C4-2B (cell line): ENCODE measurements at regions not wholly inside any gene's neighbourhood (a gene's known extent, or its start where the extent isn't known, plus 50 kb on each side); places are given as distances from the start of the nearest gene placed in this dataset.

Experiments
- H3K27ac ChIP-seq: fragments of 450-650 bp; 2 replicates; pipeline ENCODE4 v1.5.1; 2017
- ZFX ChIP-seq: fragments of 450-650 bp; IDR thresholded peaks from 2 replicates; pipeline ENCODE4 v1.6.1; 2017
- TF ChIP-seq, protein P1 (sequence below): fragments of 450-650 bp; conservative IDR thresholded peaks from 2 replicates; pipeline ENCODE4 v1.5.1; 2017; ENCODE audit warnings: mild to moderate bottlenecking

GRCh38 chr5:86320266-86320665, 297.5 kb upstream of the COX7C start:
- H3K27ac ChIP-seq = no peak overlapping the region
- TF ChIP-seq, protein P1, sequence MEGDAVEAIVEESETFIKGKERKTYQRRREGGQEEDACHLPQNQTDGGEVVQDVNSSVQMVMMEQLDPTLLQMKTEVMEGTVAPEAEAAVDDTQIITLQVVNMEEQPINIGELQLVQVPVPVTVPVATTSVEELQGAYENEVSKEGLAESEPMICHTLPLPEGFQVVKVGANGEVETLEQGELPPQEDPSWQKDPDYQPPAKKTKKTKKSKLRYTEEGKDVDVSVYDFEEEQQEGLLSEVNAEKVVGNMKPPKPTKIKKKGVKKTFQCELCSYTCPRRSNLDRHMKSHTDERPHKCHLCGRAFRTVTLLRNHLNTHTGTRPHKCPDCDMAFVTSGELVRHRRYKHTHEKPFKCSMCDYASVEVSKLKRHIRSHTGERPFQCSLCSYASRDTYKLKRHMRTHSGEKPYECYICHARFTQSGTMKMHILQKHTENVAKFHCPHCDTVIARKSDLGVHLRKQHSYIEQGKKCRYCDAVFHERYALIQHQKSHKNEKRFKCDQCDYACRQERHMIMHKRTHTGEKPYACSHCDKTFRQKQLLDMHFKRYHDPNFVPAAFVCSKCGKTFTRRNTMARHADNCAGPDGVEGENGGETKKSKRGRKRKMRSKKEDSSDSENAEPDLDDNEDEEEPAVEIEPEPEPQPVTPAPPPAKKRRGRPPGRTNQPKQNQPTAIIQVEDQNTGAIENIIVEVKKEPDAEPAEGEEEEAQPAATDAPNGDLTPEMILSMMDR = no peak
- no peak for TF ChIP-seq ZFX

DNA sequence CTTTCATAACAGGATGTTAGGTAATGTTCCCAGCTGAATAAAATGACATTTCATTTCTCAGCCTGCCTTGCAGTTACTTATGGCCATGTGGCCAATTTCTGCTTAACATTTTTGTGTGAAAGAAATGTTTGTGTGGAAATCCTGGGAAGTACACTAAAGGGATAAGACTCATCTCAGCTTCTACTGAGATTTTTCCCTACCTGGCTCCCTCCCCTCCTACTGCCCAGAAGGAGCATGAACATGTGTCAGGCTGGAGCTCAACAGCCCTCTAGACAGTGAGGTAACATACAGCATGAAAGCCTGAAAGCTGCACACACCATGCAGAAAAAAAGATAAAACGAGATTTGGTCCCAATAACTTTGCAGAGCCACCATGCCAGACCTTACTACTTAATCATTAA, 288.4 kb upstream of the COX7C start:
- no peak overlapping the region for H3K27ac ChIP-seq
- TF ChIP-seq, protein P1 = no peak
- TF ChIP-seq ZFX = no peak

DNA sequence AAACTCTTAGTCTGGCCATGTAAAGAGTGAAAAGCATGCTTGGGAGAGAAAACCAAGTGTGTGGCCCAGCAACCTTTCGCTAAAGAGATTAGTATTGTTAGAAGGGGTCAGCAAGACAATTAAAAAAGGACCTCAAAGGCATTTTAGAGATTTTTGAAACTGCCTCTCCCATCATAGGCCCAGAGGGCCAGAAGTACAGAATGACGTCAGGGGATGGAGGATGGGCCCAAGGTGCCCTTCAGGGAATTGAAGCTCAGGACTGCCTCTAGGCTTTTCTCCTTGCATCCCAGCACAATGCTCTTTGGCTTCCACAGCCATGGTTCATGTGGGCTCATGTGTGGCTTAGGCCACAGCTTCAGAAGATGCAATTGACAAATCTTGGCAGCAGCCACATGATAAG, 287.0 kb upstream of the COX7C start:
- no peak overlapping the region for H3K27ac ChIP-seq
- TF ChIP-seq, protein P1 = no peak
- TF ChIP-seq ZFX = no peak

DNA sequence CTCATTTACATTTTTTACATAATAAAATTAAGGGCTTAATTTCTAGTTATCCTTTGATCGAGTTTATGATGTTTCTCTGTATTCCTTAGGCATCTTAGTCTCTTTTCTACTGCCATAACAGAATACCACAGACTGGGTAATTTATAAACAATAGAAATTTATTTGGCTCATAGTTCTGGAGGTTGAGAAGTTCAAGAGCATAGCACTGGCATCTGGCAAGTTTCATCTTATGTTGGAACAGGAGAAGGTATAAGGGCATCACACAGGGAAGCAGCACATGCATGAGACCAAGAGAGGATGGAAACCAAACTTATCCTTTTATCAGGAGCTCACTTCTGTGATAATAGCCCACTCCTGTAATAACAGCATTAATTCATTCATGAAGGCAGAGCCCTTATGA, 284.9 kb upstream of the COX7C start:
- H3K27ac ChIP-seq = no peak overlapping the region
- TF ChIP-seq, protein P1 = no peak
- no peak for TF ChIP-seq ZFX

DNA sequence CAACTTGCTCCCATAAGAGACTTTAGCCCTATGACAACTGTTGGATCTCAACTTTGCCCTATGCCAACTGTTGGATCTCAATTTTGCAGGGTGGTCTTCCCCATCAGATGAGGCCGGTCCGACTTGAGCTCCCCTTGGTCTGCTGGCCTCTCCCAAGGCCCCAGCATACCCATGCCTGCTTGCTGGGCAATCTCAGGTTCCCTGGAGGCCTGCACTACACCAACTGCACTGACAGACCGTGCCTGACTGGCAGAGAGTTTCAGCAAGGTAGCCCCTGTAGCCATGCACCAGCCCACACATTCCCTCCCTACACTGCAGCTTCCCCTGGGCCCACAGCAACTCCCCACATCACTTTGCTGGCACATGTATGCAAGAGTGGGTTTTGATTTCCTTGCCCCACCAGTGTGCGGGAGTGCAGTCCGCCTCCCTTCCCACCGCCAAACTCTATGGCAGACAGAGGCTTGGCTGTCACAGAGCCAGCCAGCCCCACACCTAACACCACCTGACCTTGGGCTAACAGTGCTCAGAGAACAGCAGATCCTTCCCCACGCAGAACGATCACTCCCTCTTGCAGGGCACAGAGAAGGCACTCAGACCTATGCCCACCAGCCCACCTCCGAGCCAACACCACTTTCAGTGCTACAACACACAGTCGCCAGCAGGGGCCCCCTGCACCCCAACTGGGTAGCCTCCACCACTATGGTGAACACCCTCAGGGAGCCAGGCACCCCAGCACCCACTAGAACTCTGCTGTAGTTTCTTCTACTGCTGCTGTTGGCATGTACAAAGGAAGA, 279.9 kb upstream of the COX7C start:
- no peak overlapping the region for H3K27ac ChIP-seq
- TF ChIP-seq, protein P1 = no peak
- TF ChIP-seq ZFX = no peak

DNA sequence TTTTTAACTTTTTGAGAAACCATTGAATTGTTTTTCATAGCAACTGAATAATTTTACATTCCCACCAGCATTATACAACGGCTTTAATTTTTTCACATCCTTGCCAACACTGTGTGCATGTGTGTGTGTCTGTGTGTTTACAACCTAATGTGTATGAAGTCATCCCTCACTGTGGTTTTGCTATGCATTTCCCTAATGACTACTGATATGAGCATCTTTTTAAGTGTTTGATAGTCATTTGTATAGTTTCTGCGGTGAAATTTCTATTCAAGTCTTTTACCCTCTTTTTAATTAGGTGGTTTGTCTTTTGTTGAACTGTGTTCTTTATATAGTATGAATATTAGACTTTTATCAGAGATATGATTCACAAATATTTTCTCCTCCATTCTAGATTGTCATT, 263.1 kb upstream of the COX7C start:
- no peak overlapping the region for H3K27ac ChIP-seq
- TF ChIP-seq ZFX = no peak
- TF ChIP-seq, protein P1 = no peak

- TF ChIP-seq, protein P1 = no peak
- TF ChIP-seq ZFX = no peak
- no peak overlapping the region for H3K27ac ChIP-seq
These were observed 256.9 kb upstream of the COX7C start for GRCh38 chr5:86360801-86361200.
